AG04449 (cell line): ENCODE measurements at regions not wholly inside any gene's neighbourhood (a gene's known extent, or its start where the extent isn't known, plus 50 kb on each side); places are given as distances from the start of the nearest gene placed in this dataset.
"Not testable (repeated sequence)": the region's sequence is repeated elsewhere in the genome, so short reads cannot be mapped to it uniquely, and the experiment has no call there.

Source experiments
- CTCF ChIA-PET: fragments of 350-600 bp; formaldehyde crosslinking; extraction: SDS; loops from one replicate; lab custom pipeline; 2021; ENCODE audit warnings: antibody characterized with exemption; lab: Yijun Ruan, JAX
- POLR2A ChIA-PET: fragments of 400-600, 350-600 bp; formaldehyde crosslinking; extraction: SDS; loops from one replicate; lab custom pipeline; 2020; ENCODE audit warnings: antibody characterized with exemption, inconsistent platforms; lab: Yijun Ruan, JAX
- DNase-seq: peaks from one replicate; pipeline ENCODE4 v3.0.0-alpha.2; 2010; ENCODE audit warnings: low read depth, low spot score
- H3K4me3 ChIP-seq: 2 replicates; pipeline ENCODE4 v1.5.1; 2011; ENCODE audit warnings: low read depth, mild to moderate bottlenecking, control low read depth, low read length
- TF ChIP-seq, protein P1 (sequence below): IDR thresholded peaks from one replicate; pipeline ENCODE4 v1.5.1; 2011; ENCODE audit warnings: mild to moderate bottlenecking, moderate library complexity, low read length, control low read depth, inconsistent platforms; ENCODE audit not compliant: insufficient read depth; ENCODE audit errors: missing control alignments

DNA sequence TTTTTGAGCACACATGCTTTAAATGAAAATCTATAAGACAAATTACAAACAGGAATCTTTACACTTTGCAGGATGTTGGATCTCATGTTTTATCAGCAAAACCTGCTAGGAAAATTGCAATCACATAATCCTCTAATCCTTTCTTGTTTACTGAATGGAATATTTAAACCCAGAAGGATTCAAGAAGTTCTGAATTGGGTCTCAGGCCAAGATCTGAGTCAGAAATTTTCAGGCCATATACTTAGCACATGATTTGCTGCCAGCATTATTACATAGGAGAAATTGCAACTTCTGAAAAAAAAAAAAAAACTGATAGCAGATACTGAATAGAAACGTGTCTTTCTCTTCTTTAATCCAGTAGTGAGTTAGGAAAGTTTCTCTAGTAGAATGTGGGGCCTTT is 1005.3 kb upstream of the POT1 start:
- TF ChIP-seq, protein P1, sequence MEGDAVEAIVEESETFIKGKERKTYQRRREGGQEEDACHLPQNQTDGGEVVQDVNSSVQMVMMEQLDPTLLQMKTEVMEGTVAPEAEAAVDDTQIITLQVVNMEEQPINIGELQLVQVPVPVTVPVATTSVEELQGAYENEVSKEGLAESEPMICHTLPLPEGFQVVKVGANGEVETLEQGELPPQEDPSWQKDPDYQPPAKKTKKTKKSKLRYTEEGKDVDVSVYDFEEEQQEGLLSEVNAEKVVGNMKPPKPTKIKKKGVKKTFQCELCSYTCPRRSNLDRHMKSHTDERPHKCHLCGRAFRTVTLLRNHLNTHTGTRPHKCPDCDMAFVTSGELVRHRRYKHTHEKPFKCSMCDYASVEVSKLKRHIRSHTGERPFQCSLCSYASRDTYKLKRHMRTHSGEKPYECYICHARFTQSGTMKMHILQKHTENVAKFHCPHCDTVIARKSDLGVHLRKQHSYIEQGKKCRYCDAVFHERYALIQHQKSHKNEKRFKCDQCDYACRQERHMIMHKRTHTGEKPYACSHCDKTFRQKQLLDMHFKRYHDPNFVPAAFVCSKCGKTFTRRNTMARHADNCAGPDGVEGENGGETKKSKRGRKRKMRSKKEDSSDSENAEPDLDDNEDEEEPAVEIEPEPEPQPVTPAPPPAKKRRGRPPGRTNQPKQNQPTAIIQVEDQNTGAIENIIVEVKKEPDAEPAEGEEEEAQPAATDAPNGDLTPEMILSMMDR = no peak
- no peak overlapping the region for H3K4me3 ChIP-seq
- no peak for DNase-seq
- POLR2A ChIA-PET = no interaction called here
- CTCF ChIA-PET = no interaction called here

DNA sequence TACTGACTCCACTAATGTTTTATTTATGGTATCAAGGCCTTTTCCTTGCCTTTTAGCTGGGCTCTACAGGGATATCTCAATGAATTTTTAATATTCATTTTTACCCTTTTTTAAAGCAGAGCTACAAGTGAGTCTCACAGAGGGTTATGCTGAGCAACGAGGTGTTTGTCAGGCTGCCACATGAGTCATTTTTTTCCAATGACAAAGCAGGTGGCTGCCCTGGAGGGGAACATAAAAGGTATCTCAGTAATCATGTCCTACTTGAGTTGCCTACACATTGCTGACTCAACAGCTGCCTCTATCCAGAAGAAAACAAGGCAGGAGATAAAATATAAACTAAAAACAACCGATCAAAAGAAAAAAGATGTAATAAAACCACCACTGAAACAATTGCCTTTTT is 1004.9 kb upstream of the POT1 start:
- H3K4me3 ChIP-seq = no peak overlapping the region
- CTCF ChIA-PET = no interaction called here
- no peak for DNase-seq
- POLR2A ChIA-PET = no interaction called here
- TF ChIP-seq, protein P1 = no peak

DNA sequence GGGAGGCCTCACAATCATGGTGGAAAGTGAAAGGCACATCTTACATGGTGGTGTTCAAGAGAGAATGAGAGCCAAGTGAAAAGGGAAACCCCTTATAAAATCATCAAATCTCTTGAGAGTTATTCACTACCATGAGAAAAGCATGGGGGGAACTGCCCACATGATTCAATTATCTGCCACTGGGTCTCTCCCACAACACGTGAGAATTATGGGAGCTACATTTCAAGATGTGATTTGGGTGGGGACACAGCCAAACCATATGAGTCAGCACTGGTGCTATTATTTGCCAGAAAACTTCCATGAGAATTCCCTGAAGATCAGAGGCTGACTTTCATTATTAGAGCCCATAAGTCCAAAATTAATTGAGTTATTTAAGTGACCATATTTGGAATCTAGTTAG is 1001.2 kb upstream of the POT1 start:
- ChIA-PET CTCF (no interaction called here), POLR2A (no interaction called here)
- TF ChIP-seq, protein P1 = no peak
- DNase-seq = no peak
- no peak overlapping the region for H3K4me3 ChIP-seq

DNA sequence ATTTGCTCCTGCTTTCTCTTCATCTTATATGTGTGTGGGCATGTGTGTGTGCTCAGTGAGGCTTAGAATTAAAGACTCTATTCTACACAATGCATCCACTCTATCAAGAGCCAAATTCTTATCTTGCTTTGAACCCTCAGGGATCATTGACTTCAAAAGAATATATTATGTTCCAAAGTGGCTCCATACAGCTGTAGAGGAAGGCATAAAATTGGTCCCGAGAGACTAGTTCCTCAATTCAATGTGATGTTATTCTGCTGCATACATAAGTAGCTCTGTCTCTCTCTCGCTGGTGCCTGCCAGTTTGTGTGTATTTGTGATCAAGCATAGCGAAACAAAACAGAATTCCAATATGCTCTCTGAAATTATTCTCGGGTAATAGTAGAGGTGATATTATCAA is 997.9 kb upstream of the POT1 start:
- no peak for DNase-seq
- ChIA-PET POLR2A (no interaction called here), CTCF (no interaction called here)
- TF ChIP-seq, protein P1 = no peak
- H3K4me3 ChIP-seq = no peak overlapping the region

DNA sequence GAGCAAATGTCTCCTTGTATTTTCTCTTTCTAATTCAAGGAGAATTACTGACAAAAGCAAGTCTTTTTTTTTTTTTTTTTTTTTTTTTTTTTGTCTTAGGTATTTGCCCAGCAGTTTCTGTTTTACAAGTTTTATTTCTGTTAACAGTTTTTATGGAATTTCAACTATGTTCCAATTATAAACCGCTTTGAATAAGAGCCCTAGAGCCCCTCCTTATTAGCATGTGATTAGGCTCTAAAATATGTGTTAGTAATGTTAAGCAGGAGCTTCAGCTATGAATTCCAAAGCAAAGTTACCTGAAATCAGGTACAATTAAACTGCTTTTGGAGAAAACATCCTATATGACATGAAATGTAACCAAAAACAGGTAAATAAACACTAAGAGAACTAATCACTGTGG is 997.0 kb upstream of the POT1 start:
- CTCF ChIA-PET = no interaction called here
- no peak overlapping the region for H3K4me3 ChIP-seq
- POLR2A ChIA-PET = no interaction called here
- TF ChIP-seq, protein P1 = no peak
- no peak for DNase-seq

DNA sequence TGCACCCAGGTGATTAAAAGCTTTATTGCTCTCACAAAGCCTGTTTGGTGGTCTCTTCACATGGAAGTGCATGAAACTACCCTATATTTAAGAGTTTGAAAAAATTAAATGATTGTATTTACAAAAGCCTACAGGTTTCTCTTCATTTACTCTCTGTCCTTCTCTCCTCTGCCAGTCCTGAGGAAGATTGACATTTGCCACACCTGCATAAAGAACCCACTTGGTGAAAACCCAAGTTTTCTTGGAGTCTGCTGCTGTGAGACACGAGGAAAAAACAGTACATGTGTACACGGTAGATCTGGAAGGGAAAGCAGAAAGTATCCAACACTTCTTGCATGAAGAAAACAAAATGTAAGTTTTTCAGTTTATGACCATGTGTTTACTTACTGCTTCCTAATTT is 994.4 kb upstream of the POT1 start:
- TF ChIP-seq, protein P1 = no peak
- ChIA-PET CTCF (no interaction called here), POLR2A (no interaction called here)
- DNase-seq = no peak
- H3K4me3 ChIP-seq = no peak overlapping the region

DNA sequence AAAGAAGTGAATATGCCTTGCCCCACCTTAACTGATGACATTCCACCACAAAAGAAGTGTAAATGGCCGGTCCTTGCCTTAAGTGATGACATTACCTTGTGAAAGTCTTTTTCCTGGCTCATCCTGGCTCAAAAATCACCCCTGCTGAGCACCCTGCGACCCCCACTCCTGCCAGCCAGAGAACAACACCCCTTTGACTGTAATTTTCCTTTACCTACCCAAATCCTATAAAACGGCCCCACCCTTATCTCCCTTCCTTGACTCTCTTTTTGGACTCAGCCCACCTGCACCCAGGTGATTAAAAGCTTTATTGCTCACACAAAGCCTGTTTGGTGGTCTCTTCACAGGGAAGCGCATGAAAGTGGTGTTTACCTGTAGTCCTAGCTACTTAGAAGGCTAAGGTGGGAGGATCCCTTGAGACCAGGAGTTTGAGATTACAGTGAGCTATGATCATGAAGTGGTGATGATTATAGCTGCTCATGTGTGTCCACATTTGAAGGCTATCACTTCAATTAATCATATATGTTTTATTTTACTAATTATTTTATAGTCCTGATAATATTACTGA is 985.8 kb upstream of the POT1 start:
- H3K4me3 ChIP-seq, DNase-seq, POLR2A ChIA-PET, CTCF ChIA-PET: not testable (repeated sequence)
